ENCODE measurements at regions not wholly inside any gene's neighbourhood (a gene's known extent, or its start where the extent isn't known, plus 50 kb on each side); places are given as distances from the start of the nearest gene placed in this dataset.

- TF ChIP-seq CTCF (IDR thresholded peaks at IDR 0.05; ENCODE audit: low read depth, low read length, missing input control) = no peak
- TF ChIP-seq RXRA (IDR thresholded peaks at IDR 0.05) = no peak
Measured at GRCh38 chr16:60371591-60371990, 1637.5 kb upstream of the GOT2 start.

Measured in liver (tissue), 3 donors.